DMS153 (cell line): ENCODE measurements at regions not wholly inside any gene's neighbourhood (a gene's known extent, or its start where the extent isn't known, plus 50 kb on each side); places are given as distances from the start of the nearest gene placed in this dataset.

Experiments used
- DNase-seq: peaks from one replicate; lab custom pipeline; 2025; lab: John Stamatoyannopoulos, UW

DNA sequence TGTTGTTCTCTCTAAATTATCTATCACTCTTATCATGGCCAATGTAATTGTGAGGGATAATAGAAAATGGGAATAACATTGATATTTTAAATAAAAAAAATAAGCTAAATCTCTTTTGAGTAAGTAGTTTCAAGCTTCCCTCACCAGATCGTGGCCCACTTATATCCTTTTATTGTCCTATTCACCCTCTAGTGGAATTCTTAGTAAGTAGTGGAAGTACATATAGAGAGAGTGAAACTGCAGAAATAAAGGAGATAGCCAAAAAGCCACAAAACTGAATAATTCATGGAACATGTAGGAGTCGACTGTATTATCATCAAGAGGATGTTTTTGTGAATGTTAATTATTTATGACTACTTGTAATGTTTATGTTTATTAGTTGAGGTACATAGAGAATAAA lies 66.1 kb upstream of the DTNA start:
- no peak for DNase-seq

DNA sequence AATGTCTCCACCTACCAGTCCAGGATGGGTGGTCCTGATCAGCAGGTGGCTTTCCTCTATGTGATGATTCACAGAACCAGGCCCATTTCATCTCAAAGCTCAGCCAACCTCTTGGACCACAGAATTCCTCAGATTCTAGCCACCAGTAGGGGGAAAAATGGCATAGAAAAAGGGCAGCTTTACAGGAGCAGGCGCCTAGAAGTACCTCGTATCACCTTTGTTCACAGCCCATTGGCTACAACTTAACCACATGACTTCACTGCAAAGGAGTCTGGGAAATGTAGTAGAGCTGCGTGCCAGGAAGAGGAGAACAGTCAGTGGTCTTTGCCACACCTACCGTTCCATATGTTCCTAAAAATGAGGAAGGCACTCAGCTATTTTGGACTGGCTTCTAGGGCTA lies 62.8 kb upstream of the DTNA start:
- DNase-seq, result no peak

DNA sequence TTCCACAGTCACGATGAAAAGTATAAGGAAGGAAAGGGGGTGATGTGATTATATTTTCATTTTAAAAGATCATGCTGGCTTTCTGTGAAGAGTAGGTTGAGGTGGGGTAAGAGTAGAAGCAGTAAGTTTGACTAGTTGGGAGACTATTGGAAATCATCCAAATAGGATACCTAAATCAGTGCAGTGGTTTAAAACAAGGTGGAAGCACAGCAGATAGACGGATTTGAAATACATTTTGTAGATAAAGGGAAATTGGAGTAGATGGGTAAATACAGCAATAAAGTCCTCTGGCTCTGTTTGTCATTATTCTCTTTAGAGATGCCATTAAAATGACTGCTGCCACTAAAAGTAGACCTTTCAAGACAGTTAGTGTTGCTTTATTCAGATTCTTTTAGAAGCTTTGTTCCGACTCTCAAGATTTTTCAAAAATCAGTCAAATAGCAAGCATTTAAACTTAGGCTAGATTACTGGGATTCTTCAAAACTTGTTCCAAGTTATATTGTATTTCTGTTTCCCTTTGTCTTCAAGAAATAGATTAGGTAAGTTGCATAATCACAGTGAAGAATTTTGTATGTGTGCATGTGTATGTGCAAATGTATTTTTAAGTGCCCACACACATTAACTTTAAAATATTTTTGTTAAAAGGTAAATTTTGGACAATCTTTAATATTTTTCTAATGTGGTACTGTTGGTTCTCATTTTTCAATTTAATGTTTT lies 61.7 kb upstream of the DTNA start:
- peak; percentile 49 for DNase-seq

DNA sequence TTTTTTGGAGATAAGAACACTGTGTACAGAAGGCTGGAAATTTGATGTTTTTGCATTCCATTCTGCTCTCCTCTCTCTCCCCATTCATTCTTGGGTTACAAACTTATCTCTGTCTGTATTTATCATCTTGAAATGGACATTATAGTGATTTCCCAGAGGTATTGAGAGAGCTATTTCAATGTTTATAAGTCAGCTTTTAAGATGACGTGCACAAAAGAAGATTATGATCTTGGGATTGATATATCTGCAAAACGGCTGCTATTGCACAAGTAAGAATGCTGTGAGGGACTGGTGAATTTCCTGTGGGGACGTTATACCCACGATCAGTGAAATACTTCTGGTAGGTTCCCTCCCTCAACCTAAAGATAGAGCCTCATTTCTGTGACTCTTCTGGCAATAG lies 61.0 kb upstream of the DTNA start:
- DNase-seq, result no peak

DNA sequence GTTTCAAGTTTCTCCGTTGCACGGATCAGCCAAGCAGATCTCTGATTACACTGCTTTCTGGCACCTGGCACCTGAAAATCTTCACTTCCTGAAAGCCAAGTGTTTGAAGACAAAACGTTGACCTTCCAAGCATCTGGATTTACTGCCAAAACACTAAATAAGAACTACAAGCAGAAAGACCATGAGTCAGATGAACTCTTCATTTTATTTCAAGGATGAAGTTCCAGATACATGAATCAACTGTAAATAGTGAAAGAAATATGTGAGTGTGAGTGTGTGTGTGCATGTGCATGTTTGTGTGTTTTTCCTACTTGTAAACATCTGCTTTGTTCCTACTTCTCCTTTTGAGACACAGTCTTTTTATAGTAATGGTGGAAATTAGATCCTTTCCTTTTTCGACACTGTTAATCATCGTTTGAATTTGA lies 60.0 kb upstream of the DTNA start:
- no peak for DNase-seq

DNA sequence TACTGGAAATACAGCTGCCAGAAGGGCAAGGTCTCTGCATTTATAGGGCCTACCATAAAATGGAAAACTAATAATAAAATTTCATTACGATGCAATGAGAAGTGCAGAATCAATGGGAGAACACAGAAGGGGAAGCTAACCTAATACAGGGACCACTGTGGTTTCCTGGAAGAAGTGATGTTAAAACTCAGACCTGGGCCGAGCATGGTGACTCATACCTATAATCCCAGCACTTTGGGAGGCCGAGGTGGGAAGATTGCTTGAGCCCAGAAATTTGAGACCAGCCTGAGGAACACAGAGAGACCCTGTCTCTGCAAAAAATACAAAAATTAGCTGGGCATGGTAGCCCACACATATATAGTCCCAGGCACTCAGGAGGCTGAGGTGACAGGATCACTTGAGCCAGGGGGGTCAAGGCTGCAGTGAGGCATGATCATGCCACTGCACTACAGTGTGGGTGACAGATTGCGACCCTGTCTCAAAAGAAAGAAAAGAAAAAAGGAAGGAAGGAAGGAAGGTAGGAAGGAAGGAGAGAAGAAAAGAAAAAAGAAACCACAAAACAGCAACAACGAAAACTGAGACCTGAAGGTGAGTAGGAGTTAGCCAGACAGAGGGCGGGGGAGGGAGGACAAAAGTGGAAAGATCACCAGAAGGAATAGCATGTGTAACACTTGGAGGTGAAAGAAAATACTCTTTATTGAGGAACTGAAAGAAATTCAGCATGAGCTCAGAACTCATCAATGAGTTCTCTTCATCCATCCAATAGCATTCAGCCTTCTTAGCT lies 58.3 kb upstream of the DTNA start:
- DNase-seq, result no peak

DNA sequence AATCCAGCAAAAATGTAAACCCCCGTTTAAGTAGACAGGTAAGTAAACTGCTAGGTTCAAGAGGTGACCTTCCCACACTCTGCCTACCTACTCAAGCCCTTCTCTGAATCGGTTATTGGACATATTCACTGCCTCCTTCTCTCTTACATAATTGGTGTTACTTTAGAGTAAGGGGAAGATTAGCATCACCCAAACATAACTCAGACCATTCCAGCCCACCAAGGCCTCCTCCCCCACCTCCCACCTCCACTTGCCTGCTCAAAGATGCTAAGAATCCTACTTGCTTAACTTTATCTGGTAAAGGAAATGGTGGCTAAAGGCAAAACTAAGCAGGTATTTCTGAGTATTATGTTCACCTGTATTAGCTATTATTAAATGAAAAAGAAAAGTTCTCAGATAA lies 55.0 kb upstream of the DTNA start:
- DNase-seq, result no peak

DNA sequence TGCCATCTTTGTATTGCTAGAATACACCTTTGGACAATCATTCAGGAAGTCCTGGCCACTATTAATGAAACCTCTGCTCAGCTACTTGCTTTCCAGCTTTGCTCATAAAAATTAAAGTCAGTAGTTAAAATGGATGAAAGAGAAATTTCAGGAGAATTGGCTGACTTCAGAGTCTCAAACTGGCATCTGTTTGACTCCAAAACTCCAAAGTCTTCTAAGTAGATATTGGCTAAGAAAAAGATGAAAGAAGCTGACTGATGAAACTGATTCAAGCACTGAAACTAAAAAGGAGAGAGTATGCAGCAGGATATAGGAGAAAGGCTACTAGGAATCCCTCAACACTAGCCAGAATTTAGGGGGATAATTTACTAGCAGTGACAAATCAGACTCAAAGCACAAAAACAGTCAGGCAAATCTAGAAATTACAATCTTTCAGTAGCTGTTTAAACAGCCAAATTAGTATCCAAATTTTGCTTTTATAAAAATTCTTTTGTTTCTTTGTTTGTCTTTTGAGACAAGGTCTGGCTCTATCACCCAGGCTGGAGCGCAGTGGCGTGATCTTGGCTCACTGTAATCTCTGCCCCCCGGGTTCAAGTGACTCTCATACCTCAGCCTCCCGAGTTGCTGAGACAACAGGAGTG lies 52.1 kb upstream of the DTNA start:
- DNase-seq, result no peak

DNA sequence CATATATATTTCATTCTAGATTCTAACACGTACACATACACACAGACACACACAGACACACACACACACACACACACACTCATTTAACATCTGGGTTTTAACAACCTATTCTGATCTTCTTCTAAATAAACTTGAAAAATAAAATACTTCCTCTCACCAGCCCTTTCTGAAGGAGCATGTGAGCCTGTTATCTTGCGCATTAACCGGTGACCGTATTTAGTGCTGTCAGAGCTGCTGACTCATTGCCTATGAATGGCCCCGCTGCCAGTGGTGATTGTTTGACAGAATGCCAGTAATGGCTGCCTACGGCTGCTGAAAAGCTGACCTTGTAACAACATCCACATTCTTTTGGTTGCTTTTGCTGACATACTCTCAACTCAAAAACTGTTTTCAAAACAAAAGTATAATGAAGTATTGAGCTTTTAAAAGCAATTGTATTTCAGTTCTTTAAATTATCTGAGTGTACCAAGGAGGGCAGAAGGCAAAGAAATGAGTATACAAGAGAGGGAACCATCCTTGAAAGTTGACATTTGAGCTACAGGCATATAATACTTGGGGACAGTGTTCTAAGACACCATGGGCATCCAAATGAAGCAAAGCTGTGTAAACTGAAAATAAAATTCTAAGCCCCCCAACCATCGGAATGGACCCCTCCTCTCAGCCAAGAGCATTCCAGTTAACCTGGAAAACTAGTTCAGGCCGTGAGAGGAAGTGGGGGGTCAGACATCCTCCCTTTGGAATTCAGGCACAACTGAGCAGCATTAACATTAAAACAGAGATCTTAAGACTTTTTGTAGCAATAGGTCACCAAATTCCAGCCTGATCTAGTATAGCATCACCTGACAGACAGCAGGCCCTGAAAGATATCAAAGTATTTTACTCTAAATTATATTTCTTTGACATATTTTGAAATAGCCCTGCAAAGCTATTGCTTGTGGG lies 50.2 kb upstream of the DTNA start:
- peak; percentile 77 for DNase-seq
